Vagina (tissue), 2 donors: ENCODE measurements at regions not wholly inside any gene's neighbourhood (a gene's known extent, or its start where the extent isn't known, plus 50 kb on each side); places are given as distances from the start of the nearest gene placed in this dataset.
"Not testable (repeated sequence)": the region's sequence is repeated elsewhere in the genome, so short reads cannot be mapped to it uniquely, and the experiment has no call there.

ENCODE experiments used
- DNase-seq, 2 donors: peaks; one replicate each; pipeline ENCODE4 v3.0.0-alpha.2; 2017; ENCODE audit errors: extremely low spot score in 2 of 2
- H3K27ac ChIP-seq: fragments of 200-600 bp; sonication (generic); one replicate; pipeline ENCODE4 v1.5.1; 2019
- H3K27me3 ChIP-seq: fragments of 200-600 bp; sonication (generic); one replicate; pipeline ENCODE4 v1.5.1; 2019
- H3K36me3 ChIP-seq, 2 donors: fragments of 200-600 bp; sonication (generic); one replicate each; pipeline ENCODE4 v1.5.1; 2017 to 2019
- H3K4me1 ChIP-seq: fragments of 200-600 bp; sonication (generic); one replicate; pipeline ENCODE4 v1.5.1; 2019
- H3K4me3 ChIP-seq, 2 donors: fragments of 200-600 bp; sonication (generic); 1 replicate in 1 of 2; 2 replicates in 1 of 2; pipeline ENCODE4 v1.5.1; 2016 to 2019
- H3K9me3 ChIP-seq: fragments of 200-600 bp; sonication (generic); one replicate; pipeline ENCODE4 v1.5.1; 2019
- CTCF ChIP-seq, 3 experiments: fragments of 450-650 bp in 2 of 3; fragments of 200-600 bp in 1 of 3; sonication (generic) in 1 of 3; IDR thresholded peaks; one replicate each; pipeline ENCODE4 v1.5.1; 2017 to 2019; ENCODE audit warnings: antibody characterized with exemption in 3 of 3, mild to moderate bottlenecking in 2 of 3, moderate library complexity in 2 of 3
- POLR2A ChIP-seq, 2 donors: fragments of 450-650 bp; IDR thresholded peaks; one replicate each; pipeline ENCODE4 v1.6.1; 2017; ENCODE audit warnings: antibody characterized with exemption in 2 of 2, mild to moderate bottlenecking in 2 of 2, moderate library complexity in 2 of 2
- POLR2AphosphoS5 ChIP-seq, 2 donors: sonication (generic); formaldehyde crosslinking; IDR thresholded peaks; one replicate each; pipeline ENCODE4 v1.9.0; 2017; ENCODE audit warnings: antibody characterized with exemption in 2 of 2, mild to moderate bottlenecking in 2 of 2, low read depth in 1 of 2; ENCODE audit not compliant: insufficient read depth in 1 of 2
- intact Hi-C: fragments of 100-400 bp; cut with DNase I; formaldehyde crosslinking; loops from one replicate; pipeline ENCODE4 v1.15.1; 2023

- no peaks in the 10 kb centered on the region for H3K9me3 ChIP-seq
- H3K4me3 ChIP-seq: no peak overlapping the region
- intact Hi-C loops: no loop called here
- no peaks in the 10 kb centered on the region for H3K27me3 ChIP-seq
- no peak for TF ChIP-seq POLR2AphosphoS5 (IDR thresholded peaks at IDR 0.05; ENCODE audit: insufficient read depth in 1 of 2, low read depth in 1 of 2)
- no peaks in the 10 kb centered on the region for H3K36me3 ChIP-seq
- no peaks in the 10 kb centered on the region for H3K4me1 ChIP-seq
- H3K27ac ChIP-seq: no peak overlapping the region
- DNase-seq: no peak
Measured at GRCh38 chr10:65042496-65042895, 1521.3 kb downstream of the REEP3 start.

- no peak overlapping the region for H3K27ac ChIP-seq
- H3K4me3 ChIP-seq: no peak overlapping the region
- no peaks in the 10 kb centered on the region for H3K4me1 ChIP-seq
- no peaks in the 10 kb centered on the region for H3K27me3 ChIP-seq
- TF ChIP-seq POLR2AphosphoS5 (IDR thresholded peaks at IDR 0.05; ENCODE audit: insufficient read depth in 1 of 2, low read depth in 1 of 2) (no peak), CTCF (IDR thresholded peaks at IDR 0.05) (no peak), POLR2A (IDR thresholded peaks at IDR 0.05) (no peak)
- H3K9me3 ChIP-seq: no peaks in the 10 kb centered on the region
- H3K36me3 ChIP-seq: no peaks in the 10 kb centered on the region
- intact Hi-C loops: no loop called here
- DNase-seq: no peak
Measured at GRCh38 chr10:65046831-65047230, 1525.6 kb downstream of the REEP3 start.

GRCh38 chr10:65052111-65052510 is 1530.9 kb downstream of the REEP3 start:
- not testable (repeated sequence) for H3K9me3 ChIP-seq

GRCh38 chr10:65053397-65053796 is 1532.2 kb downstream of the REEP3 start:
- H3K27ac ChIP-seq, H3K4me3 ChIP-seq, H3K9me3 ChIP-seq, H3K4me1 ChIP-seq, DNase-seq, intact Hi-C loops, H3K36me3 ChIP-seq, H3K27me3 ChIP-seq: not testable (repeated sequence)

More at GRCh38 chr10:65052111-65052510, 1530.9 kb downstream of the REEP3 start:
- intact Hi-C loops, H3K27me3 ChIP-seq, H3K36me3 ChIP-seq, H3K4me3 ChIP-seq, H3K27ac ChIP-seq, H3K4me1 ChIP-seq, DNase-seq: not testable (repeated sequence)

- intact Hi-C loops, DNase-seq, H3K27me3 ChIP-seq, H3K36me3 ChIP-seq, H3K9me3 ChIP-seq, H3K4me1 ChIP-seq, H3K27ac ChIP-seq, H3K4me3 ChIP-seq: not testable (repeated sequence)
Measured at GRCh38 chr10:65053831-65054351, 1532.7 kb downstream of the REEP3 start.

GRCh38 chr10:65054701-65055100 is 1533.5 kb downstream of the REEP3 start:
- H3K9me3 ChIP-seq, H3K27me3 ChIP-seq, intact Hi-C loops, H3K4me1 ChIP-seq, H3K4me3 ChIP-seq, H3K36me3 ChIP-seq, H3K27ac ChIP-seq, DNase-seq: not testable (repeated sequence)

GRCh38 chr10:65065278-65065677 is 1544.1 kb downstream of the REEP3 start:
- Histone ChIP-seq H3K27me3 (no peaks in the 10 kb centered on the region), H3K4me3 (no peak overlapping the region), H3K9me3 (no peaks in the 10 kb centered on the region), H3K36me3 (no peaks in the 10 kb centered on the region), H3K4me1 (no peaks in the 10 kb centered on the region), H3K27ac (no peak overlapping the region)
- no peak for DNase-seq
- intact Hi-C loops: no loop called here
- no peak for TF ChIP-seq CTCF (IDR thresholded peaks at IDR 0.05)
- TF ChIP-seq POLR2AphosphoS5 (IDR thresholded peaks at IDR 0.05; ENCODE audit: insufficient read depth in 1 of 2, low read depth in 1 of 2): no peak
- TF ChIP-seq POLR2A (IDR thresholded peaks at IDR 0.05): no peak

- DNase-seq: no peak
- intact Hi-C loops: no loop called here
- H3K9me3 ChIP-seq: no peaks in the 10 kb centered on the region
- TF ChIP-seq POLR2AphosphoS5 (IDR thresholded peaks at IDR 0.05; ENCODE audit: insufficient read depth in 1 of 2, low read depth in 1 of 2): no peak
- TF ChIP-seq CTCF (IDR thresholded peaks at IDR 0.05): no peak
- TF ChIP-seq POLR2A (IDR thresholded peaks at IDR 0.05): no peak
- no peaks in the 10 kb centered on the region for H3K4me1 ChIP-seq
- H3K4me3 ChIP-seq: no peak overlapping the region
- no peaks in the 10 kb centered on the region for H3K27me3 ChIP-seq
- H3K36me3 ChIP-seq: no peaks in the 10 kb centered on the region
- no peak overlapping the region for H3K27ac ChIP-seq
Measured at GRCh38 chr10:65083222-65083621, 1562.0 kb downstream of the REEP3 start.
